GM23248 (cell line): ENCODE measurements at regions not wholly inside any gene's neighbourhood (a gene's known extent, or its start where the extent isn't known, plus 50 kb on each side); places are given as distances from the start of the nearest gene placed in this dataset.

ENCODE experiments used
- DNase-seq: peaks from one replicate; pipeline ENCODE4 v3.0.0-alpha.2; 2015
- H2AFZ ChIP-seq: fragments of 200-600 bp; sonication (generic); 2 replicates; pipeline ENCODE4 v1.6.1; 2016; ENCODE audit warnings: antibody characterized with exemption
- H3F3A ChIP-seq: fragments of 200-600 bp; sonication (generic); 2 replicates; pipeline ENCODE4 v1.6.1; 2016; ENCODE audit warnings: mild to moderate bottlenecking, antibody characterized with exemption, mixed run types; ENCODE audit not compliant: insufficient read depth
- H3K27ac ChIP-seq: fragments of 200-600 bp; sonication (generic); 2 replicates; pipeline ENCODE4 v1.5.1; 2016; ENCODE audit warnings: mild to moderate bottlenecking
- H3K27me3 ChIP-seq: fragments of 200-600 bp; sonication (generic); replicated peaks from 2 replicates; pipeline ENCODE4 v1.6.1; 2016; ENCODE audit warnings: mild to moderate bottlenecking; ENCODE audit not compliant: insufficient read depth
- H3K36me3 ChIP-seq: fragments of 200-600 bp; sonication (generic); 2 replicates; pipeline ENCODE4 v1.6.1; 2016; ENCODE audit warnings: low read depth, mild to moderate bottlenecking
- H3K4me1 ChIP-seq: fragments of 200-600 bp; sonication (generic); 2 replicates; pipeline ENCODE4 v1.6.1; 2016; ENCODE audit warnings: mild to moderate bottlenecking; ENCODE audit not compliant: insufficient read depth
- H3K4me2 ChIP-seq: fragments of 200-600 bp; sonication (generic); one replicate; pipeline ENCODE4 v1.6.1; 2016; ENCODE audit warnings: mild to moderate bottlenecking; ENCODE audit not compliant: unreplicated experiment
- H3K4me3 ChIP-seq: fragments of 200-600 bp; sonication (generic); 2 replicates; pipeline ENCODE4 v1.5.1; 2016; ENCODE audit warnings: mild to moderate bottlenecking
- H3K79me2 ChIP-seq: fragments of 200-600 bp; sonication (generic); 2 replicates; pipeline ENCODE4 v1.6.1; 2016; ENCODE audit warnings: mild to moderate bottlenecking; ENCODE audit not compliant: insufficient read depth
- H3K9ac ChIP-seq: fragments of 200-600 bp; sonication (generic); 2 replicates; pipeline ENCODE4 v1.6.1; 2016; ENCODE audit warnings: mild to moderate bottlenecking
- H3K9me2 ChIP-seq: fragments of 200-600 bp; sonication (generic); 2 replicates; pipeline ENCODE4 v1.6.1; 2016; ENCODE audit warnings: mixed run types, mild to moderate bottlenecking, moderate library complexity; ENCODE audit not compliant: insufficient read depth
- H3K9me3 ChIP-seq: fragments of 200-600 bp; sonication (generic); one replicate; pipeline ENCODE4 v1.6.1; 2017; ENCODE audit warnings: low read depth
- H4K20me1 ChIP-seq: fragments of 200-600 bp; sonication (generic); 2 replicates; pipeline ENCODE4 v1.6.0; 2016; ENCODE audit not compliant: insufficient read depth
- EZH2 ChIP-seq: fragments of 200-600 bp; sonication (generic); IDR thresholded peaks from 2 replicates; pipeline ENCODE4 v1.6.1; 2018; ENCODE audit warnings: antibody characterized with exemption, mild to moderate bottlenecking; ENCODE audit not compliant: insufficient read depth, poor library complexity, severe bottlenecking
- EZH2phosphoT487 ChIP-seq: fragments of 200-600 bp; sonication (generic); IDR thresholded peaks from 2 replicates; pipeline ENCODE4 v1.6.1; 2018; ENCODE audit warnings: antibody characterized with exemption, moderate library complexity, mild to moderate bottlenecking, low read depth; ENCODE audit not compliant: insufficient read depth
- WGBS, 2 experiments: methylation state at CpG; one replicate each; pipeline ENCODE4 v1.1.6; 2015 to 2017; ENCODE audit warnings: low lambda C conversion rate in 2 of 2, low coverage in 1 of 2; ENCODE audit errors: missing lambda C conversion rate in 2 of 2; 5-methylcytosine and 5-hydroxymethylcytosine counted together
- in situ Hi-C: fragments of 300-500 bp; cut with MboI; formaldehyde crosslinking; loops from 2 replicates; pipeline ENCODE4 v1.15.0; 2020

GRCh38 chr13:79791471-79792042 lies 310.6 kb downstream of the NDFIP2 start:
- Histone ChIP-seq H3K4me3 (no peak overlapping the region), H3K4me2 (no peak overlapping the region), H3K36me3 (no peaks in the 10 kb centered on the region), H3K27me3 (no peaks in the 10 kb centered on the region), H3F3A (no peaks in the 10 kb centered on the region), H4K20me1 (no peaks in the 10 kb centered on the region), H3K4me1 (no peaks in the 10 kb centered on the region), H3K9me2 (no peaks in the 10 kb centered on the region; the same call in 1 of the 2 replicates), H3K9me3 (no peaks in the 10 kb centered on the region), H2AFZ (no peak overlapping the region), H3K79me2 (no peaks in the 10 kb centered on the region), H3K27ac (no peak overlapping the region), H3K9ac (no peak overlapping the region)
- 69 to 83% methylated on average over 2 of the region's 2 CpGs for WGBS, 2 experiments
- DNase-seq: no peak
- in situ Hi-C loops: no loop called here
- no peak for TF ChIP-seq EZH2
- TF ChIP-seq EZH2phosphoT487: no peak

- TF ChIP-seq EZH2: no peak
- no peak for TF ChIP-seq EZH2phosphoT487
- Histone ChIP-seq H4K20me1 (no peaks in the 10 kb centered on the region), H3K79me2 (no peaks in the 10 kb centered on the region), H3K27me3 (no peaks in the 10 kb centered on the region), H3K9me2 (no peaks in the 10 kb centered on the region), H3F3A (peaks cover 10% of the 10 kb centered on the region), H3K27ac (no peak overlapping the region), H3K9ac (no peak overlapping the region), H3K4me2 (no peak overlapping the region), H3K4me1 (peaks cover 13% of the 10 kb centered on the region), H2AFZ (no peak overlapping the region), H3K36me3 (no peaks in the 10 kb centered on the region), H3K9me3 (no peaks in the 10 kb centered on the region), H3K4me3 (no peak overlapping the region)
- peak; percentile 20 for DNase-seq
- 85 to 88% methylated on average over 4 of the region's 4 CpGs for WGBS, 2 experiments
- in situ Hi-C loops: no loop called here
Observed at GRCh38 chr13:79786176-79786575, 305.2 kb downstream of the NDFIP2 start.

GRCh38 chr13:79782541-79783205 lies 301.7 kb downstream of the NDFIP2 start:
- DNase-seq: no peak
- WGBS, 2 experiments: 84 to 86% methylated on average over 14 of the region's 14 CpGs

GRCh38 chr13:79781829-79782540 lies 301.0 kb downstream of the NDFIP2 start:
- H2AFZ ChIP-seq: no peak overlapping the region; the same call in 1 of the 2 replicates
- WGBS, 2 experiments: 60 to 65% methylated on average over 5 of the region's 5 CpGs
- no peak overlapping the region for H3K4me2 ChIP-seq
- no peak overlapping the region for H3K9ac ChIP-seq
- H3K4me3 ChIP-seq: no peak overlapping the region
- no peak overlapping the region for H3K27ac ChIP-seq
- H3K9me2 ChIP-seq: no peaks in the 10 kb centered on the region
- no peaks in the 10 kb centered on the region for H3K79me2 ChIP-seq
- peaks cover 32% of the 10 kb centered on the region for H3F3A ChIP-seq
- in situ Hi-C loops: no loop called here
- no peaks in the 10 kb centered on the region for H3K9me3 ChIP-seq
- H3K27me3 ChIP-seq: no peaks in the 10 kb centered on the region
- H3K36me3 ChIP-seq: no peaks in the 10 kb centered on the region
- no peaks in the 10 kb centered on the region for H4K20me1 ChIP-seq
- peaks cover 37% of the 10 kb centered on the region for H3K4me1 ChIP-seq
- TF ChIP-seq EZH2 (no peak), EZH2phosphoT487 (no peak)
- peak; percentile 46 for DNase-seq

More at GRCh38 chr13:79782541-79783205, 301.7 kb downstream of the NDFIP2 start:
- no peak for TF ChIP-seq EZH2
- no peak for TF ChIP-seq EZH2phosphoT487
- no peaks in the 10 kb centered on the region for H3K9me3 ChIP-seq
- in situ Hi-C loops: no loop called here
- H2AFZ ChIP-seq: no peak overlapping the region
- H3K9me2 ChIP-seq: no peaks in the 10 kb centered on the region
- no peak overlapping the region for H3K4me3 ChIP-seq
- H3K9ac ChIP-seq: no peak overlapping the region
- H3K27me3 ChIP-seq: no peaks in the 10 kb centered on the region
- no peaks in the 10 kb centered on the region for H4K20me1 ChIP-seq
- no peaks in the 10 kb centered on the region for H3K36me3 ChIP-seq
- H3F3A ChIP-seq: peaks cover 32% of the 10 kb centered on the region
- H3K79me2 ChIP-seq: no peaks in the 10 kb centered on the region
- no peak overlapping the region for H3K4me2 ChIP-seq
- no peak overlapping the region for H3K27ac ChIP-seq
- peaks cover 32% of the 10 kb centered on the region for H3K4me1 ChIP-seq
